ENCODE measurements at regions not wholly inside any gene's neighbourhood (a gene's known extent, or its start where the extent isn't known, plus 50 kb on each side); places are given as distances from the start of the nearest gene placed in this dataset.

GRCh38 chr21:22201669-22202068, 1203.5 kb downstream of the NCAM2 start:
- Histone ChIP-seq H3K27ac (no peak overlapping the region), H3K4me3 (no peak overlapping the region)
- TF ChIP-seq, protein P1, sequence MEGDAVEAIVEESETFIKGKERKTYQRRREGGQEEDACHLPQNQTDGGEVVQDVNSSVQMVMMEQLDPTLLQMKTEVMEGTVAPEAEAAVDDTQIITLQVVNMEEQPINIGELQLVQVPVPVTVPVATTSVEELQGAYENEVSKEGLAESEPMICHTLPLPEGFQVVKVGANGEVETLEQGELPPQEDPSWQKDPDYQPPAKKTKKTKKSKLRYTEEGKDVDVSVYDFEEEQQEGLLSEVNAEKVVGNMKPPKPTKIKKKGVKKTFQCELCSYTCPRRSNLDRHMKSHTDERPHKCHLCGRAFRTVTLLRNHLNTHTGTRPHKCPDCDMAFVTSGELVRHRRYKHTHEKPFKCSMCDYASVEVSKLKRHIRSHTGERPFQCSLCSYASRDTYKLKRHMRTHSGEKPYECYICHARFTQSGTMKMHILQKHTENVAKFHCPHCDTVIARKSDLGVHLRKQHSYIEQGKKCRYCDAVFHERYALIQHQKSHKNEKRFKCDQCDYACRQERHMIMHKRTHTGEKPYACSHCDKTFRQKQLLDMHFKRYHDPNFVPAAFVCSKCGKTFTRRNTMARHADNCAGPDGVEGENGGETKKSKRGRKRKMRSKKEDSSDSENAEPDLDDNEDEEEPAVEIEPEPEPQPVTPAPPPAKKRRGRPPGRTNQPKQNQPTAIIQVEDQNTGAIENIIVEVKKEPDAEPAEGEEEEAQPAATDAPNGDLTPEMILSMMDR (IDR thresholded peaks at IDR 0.05): no peak
- DNase-seq (ENCODE audit: low spot score): no peak

- Histone ChIP-seq H3K4me3 (no peak overlapping the region), H3K27ac (no peak overlapping the region)
- DNase-seq (ENCODE audit: low spot score): no peak
- TF ChIP-seq, protein P1 (IDR thresholded peaks at IDR 0.05): no peak
Observed at GRCh38 chr21:22209304-22209700, 1211.1 kb downstream of the NCAM2 start.

GRCh38 chr21:22211943-22212342, 1213.7 kb downstream of the NCAM2 start:
- Histone ChIP-seq H3K4me3 (no peak overlapping the region), H3K27ac (no peak overlapping the region)
- TF ChIP-seq, protein P1 (IDR thresholded peaks at IDR 0.05): no peak
- no peak for DNase-seq (ENCODE audit: low spot score)

DNA sequence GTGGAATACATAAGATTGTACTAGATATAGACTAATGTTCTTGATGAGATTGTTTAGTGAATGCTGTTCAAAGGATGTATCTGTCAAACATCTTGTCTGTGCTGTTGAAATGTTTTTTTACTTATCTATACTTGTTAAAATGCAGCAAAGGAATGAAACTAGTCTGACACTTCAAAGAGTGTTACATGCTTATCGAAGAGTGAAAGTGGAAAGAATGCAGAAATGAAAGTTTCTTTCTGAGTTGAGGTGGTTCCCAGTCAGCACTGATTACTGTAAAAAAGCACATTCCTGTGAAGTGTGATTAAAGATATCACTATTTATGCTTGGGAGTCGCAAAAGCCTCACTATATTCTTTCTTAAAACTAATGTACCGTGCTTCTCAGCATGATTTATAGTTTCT, 1225.2 kb downstream of the NCAM2 start:
- TF ChIP-seq, protein P1 (IDR thresholded peaks at IDR 0.05): no peak
- H3K27ac ChIP-seq: no peak overlapping the region
- H3K4me3 ChIP-seq: no peak overlapping the region
- no peak for DNase-seq (ENCODE audit: low spot score)

- Histone ChIP-seq H3K27ac (no peak overlapping the region), H3K4me3 (no peak overlapping the region)
- TF ChIP-seq, protein P1 (IDR thresholded peaks at IDR 0.05): no peak
- no peak for DNase-seq (ENCODE audit: low spot score)
Observed at GRCh38 chr21:22224261-22224660, 1226.1 kb downstream of the NCAM2 start.

DNA sequence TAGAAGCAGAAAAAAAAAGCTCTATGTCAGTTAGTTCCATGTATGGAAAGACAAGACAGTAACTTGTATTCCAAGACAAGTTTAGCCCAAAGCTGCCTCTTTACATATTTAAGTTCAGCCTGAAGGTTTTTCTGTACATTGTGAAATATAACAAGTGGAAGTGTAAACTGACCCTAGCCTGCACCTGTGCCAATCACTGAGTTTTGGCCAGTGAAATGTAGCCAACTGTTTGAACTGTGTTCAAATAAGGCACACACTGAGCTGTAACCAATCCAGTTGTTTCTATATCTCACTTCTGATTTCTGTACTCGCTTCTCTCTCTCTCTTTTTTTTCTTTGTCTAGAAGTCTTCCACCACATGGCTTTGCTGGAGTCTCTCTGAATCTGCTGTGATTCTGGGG, 1227.1 kb downstream of the NCAM2 start:
- DNase-seq (ENCODE audit: low spot score): no peak
- no peak overlapping the region for H3K4me3 ChIP-seq
- no peak overlapping the region for H3K27ac ChIP-seq
- TF ChIP-seq, protein P1 (IDR thresholded peaks at IDR 0.05): no peak

DNA sequence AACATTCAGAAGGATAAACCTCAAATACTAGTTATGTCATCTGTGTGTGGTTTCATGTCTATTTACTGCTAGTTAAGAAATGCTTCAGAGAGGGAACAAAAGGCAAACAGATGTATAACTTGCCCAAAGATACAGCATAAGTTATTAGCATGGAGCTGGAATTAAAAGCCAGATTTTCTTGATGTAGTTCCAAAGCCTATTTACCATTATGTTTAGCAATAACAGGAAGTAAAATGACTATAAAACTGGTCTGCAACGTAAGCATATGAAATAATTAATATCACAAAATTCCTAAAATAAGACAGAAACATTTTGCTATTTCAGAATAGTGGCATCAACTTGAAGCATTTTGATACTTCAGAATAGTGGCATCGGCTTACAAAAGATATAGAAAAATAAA, 1232.8 kb downstream of the NCAM2 start:
- TF ChIP-seq, protein P1 (IDR thresholded peaks at IDR 0.05): no peak
- no peak overlapping the region for H3K4me3 ChIP-seq
- no peak overlapping the region for H3K27ac ChIP-seq
- no peak for DNase-seq (ENCODE audit: low spot score)

Data from coronary artery (tissue), 2 donors.